HuH-7.5 (cell line): ENCODE measurements at regions not wholly inside any gene's neighbourhood (a gene's known extent, or its start where the extent isn't known, plus 50 kb on each side); places are given as distances from the start of the nearest gene placed in this dataset.
"Not testable (repeated sequence)": the region's sequence is repeated elsewhere in the genome, so short reads cannot be mapped to it uniquely, and the experiment has no call there.

ENCODE experiments used
- DNase-seq: peaks from one replicate; pipeline ENCODE4 v3.0.0; 2011; ENCODE audit warnings: low spot score

- no peak for DNase-seq
Observed at GRCh38 chr17:68780596-68780995, 174.6 kb downstream of the ABCA8 start.

- DNase-seq = no peak
Observed at GRCh38 chr17:68778726-68779125, 176.5 kb downstream of the ABCA8 start.

- no peak for DNase-seq
Observed at GRCh38 chr17:68777856-68778694, 176.9 kb upstream of the FAM20A start.

GRCh38 chr17:68777243-68777855, 176.2 kb upstream of the FAM20A start:
- DNase-seq = no peak

GRCh38 chr17:68776451-68776850, 175.3 kb upstream of the FAM20A start:
- no peak for DNase-seq

GRCh38 chr17:68775969-68776368, 174.8 kb upstream of the FAM20A start:
- DNase-seq = no peak

GRCh38 chr17:68775318-68775717, 174.2 kb upstream of the FAM20A start:
- DNase-seq = no peak

GRCh38 chr17:68771867-68772515, 170.8 kb upstream of the FAM20A start:
- DNase-seq = peak; percentile 23

GRCh38 chr17:68768804-68769203, 167.6 kb upstream of the FAM20A start:
- DNase-seq = no peak

- DNase-seq = no peak
Observed at GRCh38 chr17:68766640-68767039, 165.5 kb upstream of the FAM20A start.

- no peak for DNase-seq
Observed at GRCh38 chr17:68763562-68763961, 162.4 kb upstream of the FAM20A start.

GRCh38 chr17:68762911-68763310, 161.7 kb upstream of the FAM20A start:
- no peak for DNase-seq

GRCh38 chr17:68760141-68760475, 158.9 kb upstream of the FAM20A start:
- no peak for DNase-seq

- DNase-seq = peak; percentile 59
Observed at GRCh38 chr17:68759343-68760140, 158.4 kb upstream of the FAM20A start.

- no peak for DNase-seq
Observed at GRCh38 chr17:68759002-68759342, 157.8 kb upstream of the FAM20A start.

- DNase-seq = not testable (repeated sequence)
Observed at GRCh38 chr17:68757866-68758757, 156.9 kb upstream of the FAM20A start.

- no peak for DNase-seq
Observed at GRCh38 chr17:68753985-68754769, 153.0 kb upstream of the FAM20A start.

GRCh38 chr17:68750208-68750562, 149.0 kb upstream of the FAM20A start:
- no peak for DNase-seq

- DNase-seq = no peak
Observed at GRCh38 chr17:68749349-68750207, 148.4 kb upstream of the FAM20A start.

GRCh38 chr17:68748381-68748780, 147.2 kb upstream of the FAM20A start:
- no peak for DNase-seq
